Mesenchymal stem cell (in vitro differentiated cells and primary cell): ENCODE measurements at regions not wholly inside any gene's neighbourhood (a gene's known extent, or its start where the extent isn't known, plus 50 kb on each side); places are given as distances from the start of the nearest gene placed in this dataset.

ENCODE experiments used
- DNase-seq: peaks from one replicate; pipeline ENCODE4 v3.0.0-alpha.2; 2013
- H2AFZ ChIP-seq: one replicate; pipeline ENCODE4 v1.6.1; 2013; ENCODE audit warnings: low read depth, mild to moderate bottlenecking, control low read depth, inconsistent platforms, low read length, moderate library complexity
- H2AK5ac ChIP-seq: 2 replicates; pipeline ENCODE4 v1.6.1; 2013; ENCODE audit warnings: low read length, moderate library complexity, mild to moderate bottlenecking, inconsistent platforms; ENCODE audit not compliant: severe bottlenecking
- H2BK120ac ChIP-seq: one replicate; pipeline ENCODE4 v1.6.1; 2013; ENCODE audit warnings: low read depth, mild to moderate bottlenecking, inconsistent platforms, low read length, moderate library complexity
- H2BK12ac ChIP-seq, 2 experiments: one replicate each; pipeline ENCODE4 v1.6.1; 2013; ENCODE audit warnings: inconsistent platforms in 2 of 2, low read length in 2 of 2, mild to moderate bottlenecking in 2 of 2, moderate library complexity in 2 of 2, control low read depth in 1 of 2
- H2BK15ac ChIP-seq: one replicate; pipeline ENCODE4 v1.6.1; 2013; ENCODE audit warnings: mild to moderate bottlenecking, low read depth, inconsistent platforms; ENCODE audit not compliant: poor library complexity, severe bottlenecking
- H2BK5ac ChIP-seq: 2 replicates; pipeline ENCODE4 v1.6.1; 2013; ENCODE audit warnings: low read depth, mild to moderate bottlenecking, low read length, control low read depth, inconsistent platforms; ENCODE audit not compliant: poor library complexity, severe bottlenecking
- H3K14ac ChIP-seq, 2 experiments: one replicate each; pipeline ENCODE4 v1.6.1; 2013; ENCODE audit warnings: inconsistent platforms in 2 of 2, low read length in 2 of 2, control low read depth in 1 of 2, mild to moderate bottlenecking in 1 of 2, moderate library complexity in 1 of 2
- H3K18ac ChIP-seq, 2 experiments: one replicate each; pipeline ENCODE4 v1.6.1; 2013; ENCODE audit warnings: inconsistent platforms in 2 of 2, low read length in 2 of 2, control low read depth in 1 of 2, low read depth in 1 of 2, mild to moderate bottlenecking in 1 of 2
- H3K23ac ChIP-seq, 2 experiments: one replicate each; pipeline ENCODE4 v1.6.1; 2013; ENCODE audit warnings: inconsistent platforms in 2 of 2, low read length in 2 of 2, mild to moderate bottlenecking in 2 of 2, moderate library complexity in 2 of 2, control low read depth in 1 of 2
- H3K27ac ChIP-seq: 2 replicates; pipeline ENCODE4 v1.5.1; 2013; ENCODE audit warnings: mild to moderate bottlenecking, moderate library complexity, low read length, control low read depth, inconsistent platforms; ENCODE audit not compliant: poor library complexity, severe bottlenecking
- H3K27me3 ChIP-seq, 2 experiments: 2 replicates each; pipeline versions ENCODE4 v1.6.1 to v1.7.0; 2013; ENCODE audit warnings: low read length in 2 of 2, mild to moderate bottlenecking in 2 of 2, moderate library complexity in 2 of 2, control low read depth in 1 of 2, inconsistent platforms in 1 of 2; ENCODE audit not compliant: control insufficient read depth in 1 of 2, insufficient read depth in 1 of 2
- H3K36me3 ChIP-seq, 2 experiments: 2 replicates each; pipeline versions ENCODE4 v1.6.1 to v1.7.0; 2013; ENCODE audit warnings: low read length in 2 of 2, control low read depth in 1 of 2, inconsistent platforms in 1 of 2, low read depth in 1 of 2, mild to moderate bottlenecking in 1 of 2; ENCODE audit not compliant: insufficient read depth in 2 of 2, control insufficient read depth in 1 of 2
- H3K4ac ChIP-seq, 2 experiments: one replicate each; pipeline ENCODE4 v1.6.1; 2013; ENCODE audit warnings: inconsistent platforms in 2 of 2, low read length in 2 of 2, mild to moderate bottlenecking in 2 of 2, moderate library complexity in 2 of 2, control low read depth in 1 of 2, low read depth in 1 of 2
- H3K4me1 ChIP-seq: 2 replicates; pipeline ENCODE4 v1.6.1; 2013; ENCODE audit warnings: low read depth, low read length, control low read depth; ENCODE audit not compliant: control insufficient read depth, insufficient read depth
- H3K4me2 ChIP-seq: 2 replicates; pipeline ENCODE4 v1.6.1; 2013; ENCODE audit warnings: low read length, mild to moderate bottlenecking, inconsistent platforms; ENCODE audit not compliant: poor library complexity, severe bottlenecking
- H3K4me3 ChIP-seq, 2 experiments: 2 replicates each; pipeline versions ENCODE4 v1.5.1 to v1.7.0; 2013; ENCODE audit warnings: low read length in 2 of 2, mild to moderate bottlenecking in 2 of 2, control low read depth in 1 of 2, low read depth in 1 of 2; ENCODE audit not compliant: insufficient read depth in 1 of 2
- H3K79me1 ChIP-seq: replicated peaks from 2 replicates; pipeline ENCODE4 v1.6.1; 2013; ENCODE audit warnings: mild to moderate bottlenecking, control low read depth, low read length, inconsistent platforms; ENCODE audit not compliant: poor library complexity, severe bottlenecking
- H3K9ac ChIP-seq: 2 replicates; pipeline ENCODE4 v1.7.0; 2013; ENCODE audit warnings: mild to moderate bottlenecking, low read length, moderate library complexity
- H3K9me3 ChIP-seq: 2 replicates; pipeline ENCODE4 v1.7.0; 2013; ENCODE audit warnings: mild to moderate bottlenecking, low read length; ENCODE audit not compliant: control insufficient read depth
- H4K8ac ChIP-seq: one replicate; pipeline ENCODE4 v1.6.1; 2013; ENCODE audit warnings: inconsistent platforms, mild to moderate bottlenecking, low read length, moderate library complexity
- H4K91ac ChIP-seq: one replicate; pipeline ENCODE4 v1.6.1; 2013; ENCODE audit warnings: mild to moderate bottlenecking, low read length, inconsistent platforms
- WGBS: methylation state at CpG from one replicate; pipeline ENCODE4 v1.1.7; 2013; ENCODE audit warnings: mixed read lengths; 5-methylcytosine and 5-hydroxymethylcytosine counted together

- Histone ChIP-seq H2AFZ (no peak overlapping the region), H3K27ac (no peak overlapping the region), H2AK5ac (no peak overlapping the region), H3K9me3 (no peaks in the 10 kb centered on the region), H2BK120ac (no peak overlapping the region), H3K18ac (no peak overlapping the region), H2BK12ac (no peak overlapping the region), H3K23ac (no peak overlapping the region), H3K4me2 (no peak overlapping the region), H2BK5ac (no peak overlapping the region), H3K9ac (no peak overlapping the region), H3K14ac (no peak overlapping the region), H4K8ac (no peak overlapping the region), H3K79me1 (no peaks in the 10 kb centered on the region), H3K27me3 (no peaks in the 10 kb centered on the region), H3K4me1 (no peaks in the 10 kb centered on the region), H3K36me3 (no peaks in the 10 kb centered on the region), H2BK15ac (no peak overlapping the region), H3K4me3 (no peak overlapping the region), H4K91ac (no peak overlapping the region), H3K4ac (no peak overlapping the region)
- no peak for DNase-seq
- WGBS, result 42% methylated on average over 2 of the region's 2 CpGs
These were observed 377.7 kb upstream of the SMARCA2 start for GRCh38 chr9:1637401-1637800.

GRCh38 chr9:1639166-1639565 lies 376.0 kb upstream of the SMARCA2 start:
- Histone ChIP-seq H3K4me1 (no peaks in the 10 kb centered on the region), H3K4me2 (no peak overlapping the region), H3K9ac (no peak overlapping the region), H3K18ac (no peak overlapping the region), H3K14ac (no peak overlapping the region), H2BK12ac (no peak overlapping the region), H3K79me1 (no peaks in the 10 kb centered on the region), H3K23ac (no peak overlapping the region), H2BK120ac (no peak overlapping the region), H2BK15ac (no peak overlapping the region), H2AK5ac (no peak overlapping the region), H3K4me3 (no peak overlapping the region), H2AFZ (no peak overlapping the region), H4K91ac (no peak overlapping the region), H3K36me3 (no peaks in the 10 kb centered on the region), H4K8ac (no peak overlapping the region), H3K4ac (no peak overlapping the region), H3K27me3 (no peaks in the 10 kb centered on the region), H3K9me3 (no peaks in the 10 kb centered on the region), H3K27ac (no peak overlapping the region), H2BK5ac (no peak overlapping the region)
- no peak for DNase-seq
- 47% methylated on average over 5 of the region's 5 CpGs for WGBS

- H3K36me3 ChIP-seq, result no peaks in the 10 kb centered on the region
- H3K27ac ChIP-seq, result no peak overlapping the region
- H3K14ac ChIP-seq, result no peak overlapping the region
- no peak overlapping the region for H3K4me3 ChIP-seq
- no peak overlapping the region for H3K4ac ChIP-seq
- H2BK12ac ChIP-seq, result no peak overlapping the region
- H3K9me3 ChIP-seq, result no peaks in the 10 kb centered on the region
- H4K8ac ChIP-seq, result no peak overlapping the region
- no peak overlapping the region for H4K91ac ChIP-seq
- no peaks in the 10 kb centered on the region for H3K4me1 ChIP-seq
- no peak overlapping the region for H2AK5ac ChIP-seq
- WGBS, result 18% methylated on average over 1 of the region's 1 CpG
- DNase-seq, result no peak
- no peak overlapping the region for H2BK120ac ChIP-seq
- no peak overlapping the region for H3K18ac ChIP-seq
- no peak overlapping the region for H3K9ac ChIP-seq
- no peak overlapping the region for H3K23ac ChIP-seq
- no peaks in the 10 kb centered on the region for H3K27me3 ChIP-seq
- H3K79me1 ChIP-seq, result no peaks in the 10 kb centered on the region
- H2BK5ac ChIP-seq, result no peak overlapping the region
- H3K4me2 ChIP-seq, result no peak overlapping the region
- H2AFZ ChIP-seq, result no peak overlapping the region
- H2BK15ac ChIP-seq, result no peak overlapping the region
These were observed 367.4 kb upstream of the SMARCA2 start for GRCh38 chr9:1647776-1648175.

- Histone ChIP-seq H3K4me2 (no peak overlapping the region), H3K4me1 (no peaks in the 10 kb centered on the region), H3K9ac (no peak overlapping the region), H3K18ac (no peak overlapping the region), H3K27me3 (no peaks in the 10 kb centered on the region), H2AK5ac (no peak overlapping the region), H2AFZ (no peak overlapping the region), H2BK5ac (no peak overlapping the region), H2BK15ac (no peak overlapping the region), H2BK12ac (no peak overlapping the region), H3K23ac (no peak overlapping the region), H4K8ac (no peak overlapping the region), H4K91ac (no peak overlapping the region), H3K9me3 (no peaks in the 10 kb centered on the region), H3K36me3 (no peaks in the 10 kb centered on the region), H2BK120ac (no peak overlapping the region), H3K27ac (no peak overlapping the region), H3K14ac (no peak overlapping the region), H3K79me1 (no peaks in the 10 kb centered on the region), H3K4ac (no peak overlapping the region), H3K4me3 (no peak overlapping the region)
- 58% methylated on average over 2 of the region's 4 CpGs for WGBS
- no peak for DNase-seq
These were observed 361.9 kb upstream of the SMARCA2 start for GRCh38 chr9:1653282-1653681.
